Fibroblast of the conjunctiva (primary cell): ENCODE measurements at regions not wholly inside any gene's neighbourhood (a gene's known extent, or its start where the extent isn't known, plus 50 kb on each side); places are given as distances from the start of the nearest gene placed in this dataset.
"Not testable (repeated sequence)": the region's sequence is repeated elsewhere in the genome, so short reads cannot be mapped to it uniquely, and the experiment has no call there.

Experiments used
- DNase-seq: peaks from one replicate; pipeline ENCODE4 v3.0.0-alpha.2; 2010; ENCODE audit warnings: low read depth

GRCh38 chr2:167748536-167748935, 498.9 kb downstream of the STK39 start:
- DNase-seq = no peak

GRCh38 chr2:167745667-167746066, 501.7 kb downstream of the STK39 start:
- DNase-seq = no peak

GRCh38 chr2:167739921-167740320, 507.5 kb downstream of the STK39 start:
- DNase-seq = not testable (repeated sequence)

GRCh38 chr2:167733747-167734146, 513.6 kb downstream of the STK39 start:
- no peak for DNase-seq

- no peak for DNase-seq
Measured at GRCh38 chr2:167732326-167732725, 515.1 kb downstream of the STK39 start.

- DNase-seq = no peak
Measured at GRCh38 chr2:167729911-167730310, 517.5 kb downstream of the STK39 start.

- DNase-seq = no peak
Measured at GRCh38 chr2:167726788-167727187, 520.6 kb downstream of the STK39 start.

GRCh38 chr2:167721593-167721992, 525.8 kb downstream of the STK39 start:
- DNase-seq = no peak

- no peak for DNase-seq
Measured at GRCh38 chr2:167719410-167719809, 528.0 kb downstream of the STK39 start.

- DNase-seq = no peak
Measured at GRCh38 chr2:167718560-167718959, 528.8 kb downstream of the STK39 start.

GRCh38 chr2:167715932-167716331, 531.5 kb downstream of the STK39 start:
- no peak for DNase-seq

- DNase-seq = not testable (repeated sequence)
Measured at GRCh38 chr2:167715498-167715897, 531.9 kb downstream of the STK39 start.

- no peak for DNase-seq
Measured at GRCh38 chr2:167712275-167712674, 535.1 kb downstream of the STK39 start.

- DNase-seq = no peak
Measured at GRCh38 chr2:167708998-167709397, 538.4 kb downstream of the STK39 start.

- DNase-seq = no peak
Measured at GRCh38 chr2:167706800-167707199, 540.6 kb downstream of the STK39 start.

GRCh38 chr2:167703441-167703840, 544.0 kb downstream of the STK39 start:
- DNase-seq = no peak

GRCh38 chr2:167702227-167702626, 545.2 kb downstream of the STK39 start:
- DNase-seq = no peak

- DNase-seq = no peak
Measured at GRCh38 chr2:167701651-167702050, 545.7 kb downstream of the STK39 start.

GRCh38 chr2:167697948-167698347, 549.4 kb downstream of the STK39 start:
- DNase-seq = no peak

GRCh38 chr2:167697194-167697593, 550.2 kb downstream of the STK39 start:
- DNase-seq = no peak

GRCh38 chr2:167692936-167693335, 554.5 kb downstream of the STK39 start:
- no peak for DNase-seq

- DNase-seq = no peak
Measured at GRCh38 chr2:167692191-167692590, 555.2 kb downstream of the STK39 start.

GRCh38 chr2:167689444-167689843, 558.0 kb downstream of the STK39 start:
- DNase-seq = no peak

GRCh38 chr2:167686691-167687090, 560.7 kb downstream of the STK39 start:
- no peak for DNase-seq
